ENCODE measurements at regions not wholly inside any gene's neighbourhood (a gene's known extent, or its start where the extent isn't known, plus 50 kb on each side); places are given as distances from the start of the nearest gene placed in this dataset.

- Mint-ChIP-seq H3K36me3 (no peaks in the 10 kb centered on the region), H3K4me3 (no peak overlapping the region), H3K4me1 (no peaks in the 10 kb centered on the region), H3K27ac (no peak overlapping the region), H3K9me3 (peaks cover 6 to 13% (median 10%) of the 10 kb centered on the region in 7 donors), H3K27me3 (ENCODE audit: low read depth in 3 of 3) (peaks cover 0 to 3% (median 0%) of the 10 kb centered on the region in 3 donors)
- H3K79me2 ChIP-seq (ENCODE audit: insufficient read depth, low read length): no peaks in the 10 kb centered on the region
- H3K4me3 ChIP-seq (replicated peaks in 1 of 3; ENCODE audit: low read depth in 2 of 3, low read length in 3 of 3): no peak overlapping the region
- no peak for DNase-seq
- no peaks in the 10 kb centered on the region for H3K36me3 ChIP-seq (replicated peaks in 1 of 2; ENCODE audit: control insufficient read depth in 1 of 2, insufficient read depth in 2 of 2, low read length in 2 of 2)
- TF ChIP-seq CTCF (IDR thresholded peaks at IDR 0.05): no peak
- H2AFZ ChIP-seq (ENCODE audit: insufficient read depth, low read depth, low read length, poor library complexity, severe bottlenecking): no peak overlapping the region
- no peaks in the 10 kb centered on the region for H3K27me3 ChIP-seq (ENCODE audit: control insufficient read depth in 2 of 2, insufficient read depth in 2 of 2, low read length in 2 of 2)
- peaks cover 19 to 27% of the 10 kb centered on the region in 2 donors for H3K9me3 ChIP-seq (replicated peaks in 1 of 2; ENCODE audit: control insufficient read depth in 1 of 2, insufficient read depth in 1 of 2, low read length in 2 of 2)
- no peak overlapping the region for H3K4me2 ChIP-seq (replicated peaks; ENCODE audit: extremely low read depth, low read length, poor library complexity, severe bottlenecking)
- 100% methylated on average over 1 of the region's 1 CpG for WGBS (ENCODE audit: insufficient coverage)
- no peaks in the 10 kb centered on the region for H3K4me1 ChIP-seq (ENCODE audit: control insufficient read depth in 1 of 2, insufficient read depth in 2 of 2, low read length in 2 of 2)
- no peak overlapping the region for H3K9ac ChIP-seq (ENCODE audit: insufficient read depth, low read length, poor library complexity, severe bottlenecking)
- no peak overlapping the region for H3K27ac ChIP-seq (ENCODE audit: low read depth in 1 of 2, low read length in 2 of 2)
- H4K20me1 ChIP-seq (ENCODE audit: insufficient read depth, low read length): no peaks in the 10 kb centered on the region
- intact Hi-C loops (cut with micrococcal nuclease): no loop called here
Measured at GRCh38 chr12:87428701-87429277, 600.4 kb downstream of the C12orf50 start.

- no peak for DNase-seq
- Histone ChIP-seq H3K4me1 (ENCODE audit: control insufficient read depth in 1 of 2, insufficient read depth in 2 of 2, low read length in 2 of 2) (no peaks in the 10 kb centered on the region), H2AFZ (ENCODE audit: insufficient read depth, low read depth, low read length, poor library complexity, severe bottlenecking) (no peak overlapping the region), H3K4me2 (replicated peaks; ENCODE audit: extremely low read depth, low read length, poor library complexity, severe bottlenecking) (no peak overlapping the region), H3K27me3 (ENCODE audit: control insufficient read depth in 2 of 2, insufficient read depth in 2 of 2, low read length in 2 of 2) (no peaks in the 10 kb centered on the region), H3K79me2 (ENCODE audit: insufficient read depth, low read length) (no peaks in the 10 kb centered on the region), H4K20me1 (ENCODE audit: insufficient read depth, low read length) (no peaks in the 10 kb centered on the region), H3K4me3 (replicated peaks in 1 of 3; ENCODE audit: low read depth in 2 of 3, low read length in 3 of 3) (no peak overlapping the region), H3K27ac (ENCODE audit: low read depth in 1 of 2, low read length in 2 of 2) (no peak overlapping the region), H3K9me3 (replicated peaks in 1 of 2; ENCODE audit: control insufficient read depth in 1 of 2, insufficient read depth in 1 of 2, low read length in 2 of 2) (peaks cover 21 to 24% of the 10 kb centered on the region in 2 donors), H3K36me3 (replicated peaks in 1 of 2; ENCODE audit: control insufficient read depth in 1 of 2, insufficient read depth in 2 of 2, low read length in 2 of 2) (no peaks in the 10 kb centered on the region), H3K9ac (ENCODE audit: insufficient read depth, low read length, poor library complexity, severe bottlenecking) (no peak overlapping the region)
- no peaks in the 10 kb centered on the region for H3K4me1 Mint-ChIP-seq
- WGBS (ENCODE audit: insufficient coverage): no CpG with 5 or more reads among the region's 1 CpG
- H3K36me3 Mint-ChIP-seq: no peaks in the 10 kb centered on the region
- intact Hi-C loops (cut with micrococcal nuclease): no loop called here
- H3K27me3 Mint-ChIP-seq (ENCODE audit: low read depth in 3 of 3): peaks cover 0 to 3% (median 0%) of the 10 kb centered on the region in 3 donors
- TF ChIP-seq CTCF (IDR thresholded peaks at IDR 0.05): no peak
- H3K9me3 Mint-ChIP-seq: peaks cover 7 to 13% (median 10%) of the 10 kb centered on the region in 7 donors
- H3K4me3 Mint-ChIP-seq: no peak overlapping the region
- H3K27ac Mint-ChIP-seq: no peak overlapping the region
Measured at GRCh38 chr12:87427770-87428169, 601.4 kb downstream of the C12orf50 start.

Measured in CD14-positive monocyte (primary cell).